Panc1 (cell line): ENCODE measurements at regions not wholly inside any gene's neighbourhood (a gene's known extent, or its start where the extent isn't known, plus 50 kb on each side); places are given as distances from the start of the nearest gene placed in this dataset.

Source experiments
- ATAC-seq: fragments of 200-7000 bp; cut with Tn5 transposase; 2 replicates; pipeline ENCODE4 v1.9.1; 2020; ENCODE audit warnings: mild to moderate bottlenecking, moderate library complexity
- BruUV-seq: library from RNA; stranded (reverse); fragments of 400-500 nt; replicated peaks from 2 replicates; lab custom pipeline; 2021; lab: Mats Ljungman, UMichigan
- CTCF ChIA-PET: fragments of 300-600 bp; sonication (Branson Sonifier 250); formaldehyde crosslinking; loops from one replicate; lab custom pipeline; 2022; ENCODE audit warnings: antibody characterized with exemption; lab: Charles Lee
- POLR2A ChIA-PET: fragments of 300-600 bp; sonication (Branson Sonifier 250); formaldehyde crosslinking; loops from one replicate; lab custom pipeline; 2022; ENCODE audit warnings: antibody characterized with exemption; lab: Charles Lee
- DNase-seq: peaks from one replicate; pipeline ENCODE4 v3.0.0-alpha.2; 2010; ENCODE audit warnings: low read depth, low spot score
- H3K27ac ChIP-seq: 2 replicates; pipeline ENCODE4 v1.5.1; 2011; ENCODE audit warnings: mild to moderate bottlenecking, low read length, inconsistent platforms
- H3K27me3 ChIP-seq: fragments of 200-500 bp; sonication (Bioruptor generic); 2 replicates; pipeline ENCODE4 v1.6.0; 2014; ENCODE audit warnings: low read length, inconsistent platforms; ENCODE audit not compliant: control insufficient read depth, insufficient read depth
- H3K36me3 ChIP-seq: fragments of 200-500 bp; sonication (Bioruptor generic); 2 replicates; pipeline ENCODE4 v1.5.1; 2014; ENCODE audit warnings: inconsistent platforms, mild to moderate bottlenecking, low read length, moderate library complexity; ENCODE audit not compliant: control insufficient read depth, insufficient read depth
- H3K4me1 ChIP-seq: 2 replicates; pipeline ENCODE4 v1.5.1; 2011; ENCODE audit warnings: inconsistent platforms, mild to moderate bottlenecking, low read length, moderate library complexity; ENCODE audit not compliant: control insufficient read depth, insufficient read depth
- H3K4me3 ChIP-seq, 2 experiments: 2 replicates each; pipeline ENCODE4 v1.5.1; 2011 to 2012; ENCODE audit warnings: low read depth in 2 of 2, low read length in 2 of 2, mild to moderate bottlenecking in 2 of 2, inconsistent platforms in 1 of 2, moderate library complexity in 1 of 2
- H3K9me3 ChIP-seq: fragments of 200-500 bp; sonication (Bioruptor generic); 2 replicates; pipeline ENCODE4 v1.5.1; 2014; ENCODE audit warnings: low read depth, mild to moderate bottlenecking, inconsistent platforms, low read length, moderate library complexity; ENCODE audit not compliant: control insufficient read depth, insufficient read depth
- CTCF ChIP-seq: fragments of 450-650 bp; IDR thresholded peaks from 2 replicates; pipeline ENCODE4 v1.5.1; 2017; ENCODE audit warnings: mild to moderate bottlenecking
- POLR2AphosphoS5 ChIP-seq: IDR thresholded peaks from 2 replicates; pipeline ENCODE4 v1.6.1; 2012; ENCODE audit warnings: mild to moderate bottlenecking, low read depth, low read length, moderate library complexity
- REST ChIP-seq, 2 experiments: IDR thresholded peaks; 2 replicates each; pipeline ENCODE4 v1.6.1; 2011 to 2012; ENCODE audit warnings: low read depth in 2 of 2, control low read depth in 1 of 2, low read length in 1 of 2, mild to moderate bottlenecking in 1 of 2, moderate library complexity in 1 of 2; ENCODE audit not compliant: insufficient read depth in 1 of 2
- SIN3A ChIP-seq: IDR thresholded peaks from 2 replicates; pipeline ENCODE4 v1.6.1; 2012; ENCODE audit warnings: low read depth, mild to moderate bottlenecking, low read length, moderate library complexity, borderline replicate concordance; ENCODE audit not compliant: insufficient read depth
- TCF7L2 ChIP-seq: IDR thresholded peaks from 2 replicates; pipeline ENCODE4 v1.6.1; 2011; ENCODE audit warnings: mild to moderate bottlenecking, low read depth, low read length, inconsistent platforms
- in situ Hi-C: cut with HindIII; loops from 2 replicates; pipeline ENCODE4 v1.10.0; 2016; ENCODE audit warnings: low sequenced_read_pairs, low pct_unique_long_range_greater_than_20kb
- intact Hi-C: fragments of 100-400 bp; cut with micrococcal nuclease; formaldehyde crosslinking; loops from one replicate; pipeline ENCODE4 v1.10.0; 2022; ENCODE audit not compliant: unreplicated experiment

GRCh38 chr21:16117851-16118590 is 388.2 kb downstream of the USP25 start:
- no peak overlapping the region for H3K27ac ChIP-seq
- H3K9me3 ChIP-seq = no peaks in the 10 kb centered on the region
- POLR2A ChIA-PET = no interaction called here
- no peaks in the 10 kb centered on the region for H3K36me3 ChIP-seq
- no peaks in the 10 kb centered on the region for H3K4me1 ChIP-seq
- intact Hi-C loops = no loop called here
- ATAC-seq = no peak
- no peak overlapping the region for H3K4me3 ChIP-seq
- no TSS peak for BruUV-seq
- H3K27me3 ChIP-seq = no peaks in the 10 kb centered on the region
- in situ Hi-C loops = no loop called here
- CTCF ChIA-PET = no interaction called here
- DNase-seq = no peak
- TF ChIP-seq POLR2AphosphoS5 = no peak
- no peak for TF ChIP-seq SIN3A

- intact Hi-C loops = no loop called here
- no peaks in the 10 kb centered on the region for H3K36me3 ChIP-seq
- POLR2A ChIA-PET = no interaction called here
Observed at GRCh38 chr21:16124378-16125138, 394.8 kb downstream of the USP25 start.

More at GRCh38 chr21:16124378-16125138, 394.8 kb downstream of the USP25 start:
- no peaks in the 10 kb centered on the region for H3K4me1 ChIP-seq
- ATAC-seq (no peak), DNase-seq (no peak)
- TF ChIP-seq TCF7L2 (no peak), SIN3A (no peak), POLR2AphosphoS5 (no peak), REST (IDR thresholded peaks at IDR 0.05; ENCODE audit: insufficient read depth in 1 of 2, low read depth in 2 of 2, low read length in 1 of 2) (no peak), CTCF (no peak)
- CTCF ChIA-PET = no interaction called here
- H3K9me3 ChIP-seq = no peaks in the 10 kb centered on the region
- in situ Hi-C loops = no loop called here
- H3K27ac ChIP-seq = no peak overlapping the region
- H3K4me3 ChIP-seq = no peak overlapping the region
- no peaks in the 10 kb centered on the region for H3K27me3 ChIP-seq
- no TSS peak for BruUV-seq
